Peyer's patch (tissue), 4 donors: ENCODE measurements at regions not wholly inside any gene's neighbourhood (a gene's known extent, or its start where the extent isn't known, plus 50 kb on each side); places are given as distances from the start of the nearest gene placed in this dataset.

Source experiments
- POLR2A ChIP-seq, 2 donors: fragments of 450-650 bp; IDR thresholded peaks; one replicate each; pipeline ENCODE4 v1.5.1; 2017; ENCODE audit warnings: antibody characterized with exemption in 2 of 2, mild to moderate bottlenecking in 2 of 2, moderate library complexity in 2 of 2
- TF ChIP-seq, protein P1 (sequence below), 6 experiments: fragments of 450-650 bp in 4 of 6; fragments of 200-600 bp in 2 of 6; sonication (generic) in 1 of 6; IDR thresholded peaks; one replicate each; pipeline ENCODE4 v1.5.1; 2017 to 2019; ENCODE audit warnings: antibody characterized with exemption in 6 of 6, mild to moderate bottlenecking in 3 of 6, moderate library complexity in 1 of 6

- TF ChIP-seq POLR2A (IDR thresholded peaks at IDR 0.05), result no peak
- TF ChIP-seq, protein P1, sequence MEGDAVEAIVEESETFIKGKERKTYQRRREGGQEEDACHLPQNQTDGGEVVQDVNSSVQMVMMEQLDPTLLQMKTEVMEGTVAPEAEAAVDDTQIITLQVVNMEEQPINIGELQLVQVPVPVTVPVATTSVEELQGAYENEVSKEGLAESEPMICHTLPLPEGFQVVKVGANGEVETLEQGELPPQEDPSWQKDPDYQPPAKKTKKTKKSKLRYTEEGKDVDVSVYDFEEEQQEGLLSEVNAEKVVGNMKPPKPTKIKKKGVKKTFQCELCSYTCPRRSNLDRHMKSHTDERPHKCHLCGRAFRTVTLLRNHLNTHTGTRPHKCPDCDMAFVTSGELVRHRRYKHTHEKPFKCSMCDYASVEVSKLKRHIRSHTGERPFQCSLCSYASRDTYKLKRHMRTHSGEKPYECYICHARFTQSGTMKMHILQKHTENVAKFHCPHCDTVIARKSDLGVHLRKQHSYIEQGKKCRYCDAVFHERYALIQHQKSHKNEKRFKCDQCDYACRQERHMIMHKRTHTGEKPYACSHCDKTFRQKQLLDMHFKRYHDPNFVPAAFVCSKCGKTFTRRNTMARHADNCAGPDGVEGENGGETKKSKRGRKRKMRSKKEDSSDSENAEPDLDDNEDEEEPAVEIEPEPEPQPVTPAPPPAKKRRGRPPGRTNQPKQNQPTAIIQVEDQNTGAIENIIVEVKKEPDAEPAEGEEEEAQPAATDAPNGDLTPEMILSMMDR (IDR thresholded peaks at IDR 0.05), result no peak
Observed at GRCh38 chr6:115001731-115002350, 659.0 kb upstream of the HS3ST5 start.
